Retinal pigment epithelial cell (primary cell): ENCODE measurements at regions not wholly inside any gene's neighbourhood (a gene's known extent, or its start where the extent isn't known, plus 50 kb on each side); places are given as distances from the start of the nearest gene placed in this dataset.

Experiments
- DNase-seq: peaks from one replicate; pipeline ENCODE4 v3.0.0-alpha.2; 2010; ENCODE audit warnings: low read depth
- H3K4me3 ChIP-seq: 2 replicates; pipeline ENCODE4 v1.5.1; 2011; ENCODE audit warnings: mild to moderate bottlenecking, low read length, control low read depth, moderate library complexity
- TF ChIP-seq, protein P1 (sequence below): conservative IDR thresholded peaks from 2 replicates; pipeline ENCODE4 v1.5.1; 2011; ENCODE audit warnings: low read depth, low read length, control low read depth, inconsistent platforms

DNA sequence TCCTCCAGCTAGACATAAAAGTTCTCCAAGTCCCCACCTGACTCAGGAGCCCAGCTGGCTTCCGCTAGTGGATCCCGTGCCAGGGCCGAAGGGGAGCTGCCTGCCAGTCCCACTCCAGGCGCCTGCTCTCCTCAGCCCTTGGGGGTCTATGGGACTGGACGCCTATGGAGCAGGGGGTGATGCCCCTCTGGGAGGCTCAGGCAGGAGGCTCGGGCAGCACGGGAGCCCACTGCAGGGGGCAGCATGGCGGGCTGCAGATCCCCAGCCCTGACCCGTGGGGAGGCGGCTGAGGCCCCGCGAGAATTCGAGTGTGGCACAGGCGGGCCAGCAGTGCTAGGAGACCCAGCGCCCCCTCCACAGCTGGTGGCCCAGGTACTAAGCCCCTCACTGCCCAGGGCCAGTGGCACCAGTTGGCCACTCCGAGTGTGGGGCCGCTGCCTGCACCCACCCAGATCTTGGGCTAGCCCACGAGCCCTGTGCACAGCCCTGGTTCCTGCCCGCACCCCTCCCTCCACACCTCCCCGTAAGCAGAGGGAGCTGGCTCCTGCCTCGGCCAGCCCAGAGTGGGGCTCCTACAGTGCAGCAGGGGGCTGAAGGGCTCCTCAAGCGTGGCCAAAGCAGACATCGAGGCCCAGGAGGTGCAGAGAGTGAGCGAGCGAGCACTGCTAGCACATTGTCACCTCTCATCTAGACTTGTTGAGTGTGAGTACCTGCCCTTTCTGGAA is 221.3 kb upstream of the NSMCE3 start:
- DNase-seq: no peak
- TF ChIP-seq, protein P1, sequence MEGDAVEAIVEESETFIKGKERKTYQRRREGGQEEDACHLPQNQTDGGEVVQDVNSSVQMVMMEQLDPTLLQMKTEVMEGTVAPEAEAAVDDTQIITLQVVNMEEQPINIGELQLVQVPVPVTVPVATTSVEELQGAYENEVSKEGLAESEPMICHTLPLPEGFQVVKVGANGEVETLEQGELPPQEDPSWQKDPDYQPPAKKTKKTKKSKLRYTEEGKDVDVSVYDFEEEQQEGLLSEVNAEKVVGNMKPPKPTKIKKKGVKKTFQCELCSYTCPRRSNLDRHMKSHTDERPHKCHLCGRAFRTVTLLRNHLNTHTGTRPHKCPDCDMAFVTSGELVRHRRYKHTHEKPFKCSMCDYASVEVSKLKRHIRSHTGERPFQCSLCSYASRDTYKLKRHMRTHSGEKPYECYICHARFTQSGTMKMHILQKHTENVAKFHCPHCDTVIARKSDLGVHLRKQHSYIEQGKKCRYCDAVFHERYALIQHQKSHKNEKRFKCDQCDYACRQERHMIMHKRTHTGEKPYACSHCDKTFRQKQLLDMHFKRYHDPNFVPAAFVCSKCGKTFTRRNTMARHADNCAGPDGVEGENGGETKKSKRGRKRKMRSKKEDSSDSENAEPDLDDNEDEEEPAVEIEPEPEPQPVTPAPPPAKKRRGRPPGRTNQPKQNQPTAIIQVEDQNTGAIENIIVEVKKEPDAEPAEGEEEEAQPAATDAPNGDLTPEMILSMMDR: no peak
- no peak overlapping the region for H3K4me3 ChIP-seq

DNA sequence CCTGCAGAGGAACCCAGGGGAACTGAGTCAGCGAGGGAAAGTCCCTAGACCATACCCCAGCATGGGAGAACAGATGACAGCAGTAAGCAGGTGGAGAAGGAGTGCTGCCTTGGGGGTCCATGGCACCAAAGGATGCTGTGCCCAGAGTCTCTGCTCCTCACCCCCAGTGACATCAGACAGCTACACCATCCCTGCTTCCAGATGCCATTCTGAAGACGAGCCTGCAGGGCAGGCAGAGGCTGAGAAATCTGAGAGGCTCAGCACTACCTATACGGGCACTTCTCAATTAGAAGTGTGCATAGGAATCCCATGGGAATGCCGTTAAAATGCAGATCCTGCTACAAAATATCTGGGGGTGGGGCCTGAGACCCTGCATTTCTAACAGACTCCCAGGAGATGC is 211.3 kb upstream of the NSMCE3 start:
- TF ChIP-seq, protein P1: no peak
- H3K4me3 ChIP-seq: no peak overlapping the region
- DNase-seq: no peak

DNA sequence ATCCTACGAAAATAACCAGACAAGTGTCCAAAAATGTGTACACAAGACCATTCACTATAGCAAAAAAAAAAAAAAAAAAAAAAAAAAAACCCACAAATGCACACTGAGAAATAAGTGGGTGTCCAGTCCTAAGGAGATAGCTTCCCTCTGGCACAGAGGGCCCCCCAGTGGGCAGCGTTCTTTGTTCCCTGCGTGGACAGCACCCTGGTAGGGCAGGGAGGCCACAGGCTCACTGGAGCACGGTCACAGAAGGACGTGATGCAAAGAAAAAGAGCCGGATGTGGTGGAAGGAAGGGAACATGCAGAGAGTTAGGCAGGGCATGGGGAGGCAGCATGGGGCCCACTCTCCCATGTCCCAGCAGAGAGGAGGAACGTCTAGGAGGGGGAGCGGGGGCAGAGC is 210.7 kb upstream of the NSMCE3 start:
- TF ChIP-seq, protein P1: no peak
- H3K4me3 ChIP-seq: no peak overlapping the region
- no peak for DNase-seq

GRCh38 chr15:29477256-29477655 is 207.6 kb upstream of the NSMCE3 start:
- TF ChIP-seq, protein P1: no peak
- H3K4me3 ChIP-seq: no peak overlapping the region
- DNase-seq: no peak

DNA sequence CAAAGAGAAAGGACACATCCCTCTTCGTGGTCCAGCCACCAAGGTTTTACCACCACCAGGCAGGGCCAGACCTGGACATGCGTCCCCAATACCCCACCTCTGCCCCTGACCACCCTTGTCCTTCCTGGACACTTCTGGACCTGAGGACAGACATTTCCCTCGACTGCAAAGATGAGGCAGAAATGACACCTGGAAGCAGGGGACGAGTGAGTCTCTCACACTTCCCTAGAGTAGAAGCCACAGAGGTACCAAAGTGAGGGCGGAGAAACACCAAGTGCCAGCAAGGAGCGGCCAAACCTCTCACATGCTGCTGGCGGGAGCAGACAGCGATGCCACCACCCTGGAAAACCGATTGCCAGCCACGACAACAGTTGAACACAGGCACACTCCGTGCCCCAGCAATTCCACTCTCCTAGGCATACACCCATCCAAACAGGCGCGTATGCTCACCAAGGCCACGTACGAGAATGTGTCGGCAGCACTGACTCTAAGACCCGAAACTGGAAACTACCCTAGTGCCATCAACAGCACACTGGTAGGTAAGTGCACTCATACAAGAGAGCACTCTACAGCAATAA is 207.0 kb upstream of the NSMCE3 start:
- DNase-seq: no peak
- H3K4me3 ChIP-seq: no peak overlapping the region
- TF ChIP-seq, protein P1: no peak

DNA sequence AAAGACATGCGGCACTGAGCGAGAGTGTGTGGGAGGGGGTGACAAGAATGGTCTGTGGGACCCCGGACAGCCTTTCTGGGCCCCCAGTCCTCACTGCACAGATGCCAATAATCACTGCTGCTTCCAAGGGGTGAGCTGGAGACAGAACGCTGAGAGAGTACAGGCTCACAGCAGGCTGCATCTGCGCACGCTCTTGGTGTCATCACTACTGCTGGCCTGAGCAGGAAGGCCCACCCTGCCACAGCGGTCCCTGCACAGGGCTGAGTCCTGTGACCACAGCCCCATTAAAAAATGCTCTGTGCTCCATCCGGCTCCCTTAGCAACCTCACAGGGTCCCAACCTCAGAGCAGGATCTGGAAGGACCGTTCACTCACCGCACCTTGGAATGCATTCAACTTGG is 205.5 kb upstream of the NSMCE3 start:
- no peak overlapping the region for H3K4me3 ChIP-seq
- no peak for DNase-seq
- TF ChIP-seq, protein P1: no peak

- DNase-seq: no peak
- H3K4me3 ChIP-seq: no peak overlapping the region
- TF ChIP-seq, protein P1: no peak
These were observed 204.0 kb upstream of the NSMCE3 start for GRCh38 chr15:29473621-29474105.
